ENCODE measurements at regions not wholly inside any gene's neighbourhood (a gene's known extent, or its start where the extent isn't known, plus 50 kb on each side); places are given as distances from the start of the nearest gene placed in this dataset.
A peak's percentile ranks its signal among the peaks of the same experiment; 100 is the strongest.

DNA sequence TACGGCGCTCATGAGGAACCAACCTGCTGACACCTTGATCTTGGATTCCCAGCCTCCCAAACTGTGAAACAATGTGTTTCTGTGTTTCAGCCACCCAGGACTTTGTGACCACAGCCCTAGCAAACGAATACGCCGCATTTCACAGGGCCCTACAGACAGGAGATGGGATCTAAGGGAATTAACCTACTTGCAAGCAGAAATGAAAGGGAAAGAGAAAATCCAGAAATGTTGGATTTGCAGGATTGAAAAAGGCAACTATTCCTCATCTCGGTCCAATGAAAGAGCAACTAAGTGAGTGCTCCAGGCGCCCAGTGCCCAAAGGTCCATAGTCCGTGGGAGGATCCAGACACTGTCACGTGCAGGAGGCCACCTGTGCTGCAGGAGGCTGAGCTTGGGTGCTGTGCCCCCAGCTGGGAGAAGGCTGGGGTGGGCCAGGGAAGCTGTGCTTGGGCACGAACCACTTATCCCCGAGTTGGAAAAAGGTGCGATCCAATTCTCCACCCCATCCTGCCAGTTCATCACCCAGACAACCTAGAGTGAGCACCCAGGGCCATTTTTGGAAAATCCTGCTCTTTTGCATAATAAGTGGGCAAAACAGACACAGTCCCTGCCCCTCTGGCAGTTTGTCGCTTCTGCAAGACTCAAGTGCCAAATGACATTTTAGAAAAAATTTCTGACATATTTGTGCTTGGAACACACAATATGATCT is 177.9 kb downstream of the C9orf50 start:
- TF ChIP-seq POLR2A (IDR thresholded peaks at IDR 0.05) = no peak
- TF ChIP-seq EP300 (IDR thresholded peaks at IDR 0.05) = no peak
- TF ChIP-seq, protein P1, sequence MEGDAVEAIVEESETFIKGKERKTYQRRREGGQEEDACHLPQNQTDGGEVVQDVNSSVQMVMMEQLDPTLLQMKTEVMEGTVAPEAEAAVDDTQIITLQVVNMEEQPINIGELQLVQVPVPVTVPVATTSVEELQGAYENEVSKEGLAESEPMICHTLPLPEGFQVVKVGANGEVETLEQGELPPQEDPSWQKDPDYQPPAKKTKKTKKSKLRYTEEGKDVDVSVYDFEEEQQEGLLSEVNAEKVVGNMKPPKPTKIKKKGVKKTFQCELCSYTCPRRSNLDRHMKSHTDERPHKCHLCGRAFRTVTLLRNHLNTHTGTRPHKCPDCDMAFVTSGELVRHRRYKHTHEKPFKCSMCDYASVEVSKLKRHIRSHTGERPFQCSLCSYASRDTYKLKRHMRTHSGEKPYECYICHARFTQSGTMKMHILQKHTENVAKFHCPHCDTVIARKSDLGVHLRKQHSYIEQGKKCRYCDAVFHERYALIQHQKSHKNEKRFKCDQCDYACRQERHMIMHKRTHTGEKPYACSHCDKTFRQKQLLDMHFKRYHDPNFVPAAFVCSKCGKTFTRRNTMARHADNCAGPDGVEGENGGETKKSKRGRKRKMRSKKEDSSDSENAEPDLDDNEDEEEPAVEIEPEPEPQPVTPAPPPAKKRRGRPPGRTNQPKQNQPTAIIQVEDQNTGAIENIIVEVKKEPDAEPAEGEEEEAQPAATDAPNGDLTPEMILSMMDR (IDR thresholded peaks at IDR 0.05) = no peak
- TF ChIP-seq POLR2AphosphoS5 (IDR thresholded peaks at IDR 0.05) = no peak
- H3K27ac ChIP-seq = no peak overlapping the region

DNA sequence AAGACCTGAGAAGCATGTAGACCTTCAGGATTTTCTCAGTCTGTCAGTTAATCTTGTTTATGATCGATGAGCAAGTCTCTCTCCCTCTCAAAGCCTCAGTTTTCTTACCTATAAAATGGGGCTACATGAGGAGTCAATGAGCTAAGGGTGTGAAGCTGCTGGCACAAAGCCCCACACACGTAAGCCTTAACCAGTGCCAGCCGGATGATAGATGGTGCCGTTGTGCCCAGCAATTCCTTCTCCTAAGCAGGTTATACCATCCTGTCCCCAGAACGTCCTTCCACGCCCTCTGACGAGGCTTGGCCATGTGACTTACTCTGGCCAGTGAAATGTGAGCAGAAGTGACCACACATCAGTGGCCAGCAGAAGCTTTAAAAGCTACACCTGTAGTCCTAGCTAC is 179.0 kb downstream of the C9orf50 start:
- intact Hi-C loops (cut with DNase I) = no loop called here
- Histone ChIP-seq H3K27ac (no peak overlapping the region), H3K4me3 (no peak overlapping the region), H3K27me3 (no peaks in the 10 kb centered on the region), H3K4me1 (peaks cover 0 to 14% (median 12%) of the 10 kb centered on the region in 4 donors), H3K36me3 (no peaks in the 10 kb centered on the region), H3K9me3 (no peaks in the 10 kb centered on the region)
- no peak for DNase-seq
- WGBS, 2 donors = 23 to 69% methylated on average over 7 of the region's 7 CpGs
- TF ChIP-seq POLR2AphosphoS5 (IDR thresholded peaks at IDR 0.05) = no peak
- TF ChIP-seq EP300 (IDR thresholded peaks at IDR 0.05) = no peak
- TF ChIP-seq POLR2A (IDR thresholded peaks at IDR 0.05) = no peak
- TF ChIP-seq, protein P1 (IDR thresholded peaks at IDR 0.05) = no peak

More for the DNA sequence above, 177.9 kb downstream of the C9orf50 start:
- H3K9me3 ChIP-seq = no peaks in the 10 kb centered on the region
- WGBS, 2 donors = 24 to 64% methylated on average over 13 of the region's 13 CpGs
- peaks cover 0 to 3% (median 3%) of the 10 kb centered on the region in 4 donors for H3K4me1 ChIP-seq
- H3K4me3 ChIP-seq = no peak overlapping the region
- no peaks in the 10 kb centered on the region for H3K36me3 ChIP-seq
- H3K27me3 ChIP-seq = no peaks in the 10 kb centered on the region
- intact Hi-C loops (cut with DNase I) = no loop called here
- no peak for DNase-seq

DNA sequence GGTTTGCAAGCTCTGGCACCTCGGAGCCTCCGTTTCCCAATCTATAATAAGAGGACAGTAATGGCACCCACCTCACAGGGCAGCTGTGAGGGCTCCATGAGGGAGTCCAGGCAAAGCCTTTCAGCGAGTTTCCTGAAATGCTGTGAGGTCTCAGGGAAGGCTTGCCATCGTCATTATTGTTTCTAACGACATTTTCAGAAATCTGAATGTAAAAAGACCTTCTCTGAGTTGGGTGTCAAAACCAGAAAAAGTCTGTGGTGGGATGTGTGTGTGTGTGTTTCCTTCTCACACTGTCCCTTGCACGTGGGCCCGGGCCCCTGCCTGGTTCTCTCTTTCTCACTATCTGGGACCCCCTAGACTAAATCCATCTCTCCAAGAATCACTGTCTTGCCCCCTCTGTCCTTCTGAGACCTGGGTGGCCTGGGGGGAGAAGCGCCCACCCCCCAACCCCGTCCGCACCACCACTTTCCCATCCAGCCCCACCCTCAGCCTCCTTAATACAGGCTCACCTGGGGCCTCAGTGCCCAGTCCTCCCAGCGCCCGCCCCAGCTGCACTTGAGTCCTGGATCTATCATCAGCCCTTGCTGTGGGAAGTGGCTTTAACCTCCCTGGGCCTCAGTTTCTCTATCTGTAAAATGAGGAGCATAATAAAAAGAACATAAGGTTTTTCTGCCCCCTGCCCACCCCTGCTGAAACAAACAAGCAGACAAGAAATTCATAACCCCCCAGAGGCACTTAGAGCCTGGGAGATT is 180.3 kb downstream of the C9orf50 start:
- Histone ChIP-seq H3K9me3 (no peaks in the 10 kb centered on the region), H3K36me3 (no peaks in the 10 kb centered on the region), H3K27me3 (no peaks in the 10 kb centered on the region), H3K4me3 (no peak overlapping the region), H3K4me1 (peaks cover 0 to 20% (median 19%) of the 10 kb centered on the region in 4 donors), H3K27ac (no peak overlapping the region)
- intact Hi-C loops (cut with DNase I) = no loop called here
- no peak for DNase-seq
- no peak for TF ChIP-seq POLR2A (IDR thresholded peaks at IDR 0.05)
- TF ChIP-seq EP300 (IDR thresholded peaks at IDR 0.05) = no peak
- WGBS, 2 donors = 74 to 76% methylated on average over 12 of the region's 12 CpGs

DNA sequence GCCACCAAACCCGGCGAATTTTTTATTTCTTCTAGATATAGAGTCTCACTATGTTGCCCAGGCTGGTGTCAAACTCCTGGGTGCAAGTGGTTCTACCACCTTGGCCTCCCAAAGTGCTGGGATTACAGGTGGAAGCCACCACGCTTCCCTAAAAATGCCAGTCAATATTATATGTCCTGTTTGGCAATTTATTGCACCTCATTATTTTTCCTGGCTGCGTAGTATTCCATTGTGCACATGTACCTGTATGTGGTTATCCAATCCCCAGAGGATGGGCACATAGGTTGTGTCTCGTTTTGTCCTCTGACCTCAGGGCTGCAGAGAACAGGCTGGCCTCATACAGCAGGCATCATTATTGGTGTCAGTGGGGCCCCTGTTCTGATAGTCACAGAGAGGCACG is 181.7 kb downstream of the C9orf50 start:
- 69 to 79% methylated on average over 6 of the region's 6 CpGs for WGBS, 2 donors
- intact Hi-C loops (cut with DNase I) = no loop called here
- TF ChIP-seq, protein P1 (IDR thresholded peaks at IDR 0.05) = no peak
- TF ChIP-seq EP300 (IDR thresholded peaks at IDR 0.05) (no peak), POLR2A (IDR thresholded peaks at IDR 0.05) (no peak), POLR2AphosphoS5 (IDR thresholded peaks at IDR 0.05) (no peak)
- DNase-seq = no peak
- Histone ChIP-seq H3K4me3 (no peak overlapping the region), H3K27me3 (no peaks in the 10 kb centered on the region), H3K9me3 (no peaks in the 10 kb centered on the region), H3K36me3 (no peaks in the 10 kb centered on the region), H3K27ac (no peak overlapping the region), H3K4me1 (peaks cover 0 to 20% (median 19%) of the 10 kb centered on the region in 4 donors)

DNA sequence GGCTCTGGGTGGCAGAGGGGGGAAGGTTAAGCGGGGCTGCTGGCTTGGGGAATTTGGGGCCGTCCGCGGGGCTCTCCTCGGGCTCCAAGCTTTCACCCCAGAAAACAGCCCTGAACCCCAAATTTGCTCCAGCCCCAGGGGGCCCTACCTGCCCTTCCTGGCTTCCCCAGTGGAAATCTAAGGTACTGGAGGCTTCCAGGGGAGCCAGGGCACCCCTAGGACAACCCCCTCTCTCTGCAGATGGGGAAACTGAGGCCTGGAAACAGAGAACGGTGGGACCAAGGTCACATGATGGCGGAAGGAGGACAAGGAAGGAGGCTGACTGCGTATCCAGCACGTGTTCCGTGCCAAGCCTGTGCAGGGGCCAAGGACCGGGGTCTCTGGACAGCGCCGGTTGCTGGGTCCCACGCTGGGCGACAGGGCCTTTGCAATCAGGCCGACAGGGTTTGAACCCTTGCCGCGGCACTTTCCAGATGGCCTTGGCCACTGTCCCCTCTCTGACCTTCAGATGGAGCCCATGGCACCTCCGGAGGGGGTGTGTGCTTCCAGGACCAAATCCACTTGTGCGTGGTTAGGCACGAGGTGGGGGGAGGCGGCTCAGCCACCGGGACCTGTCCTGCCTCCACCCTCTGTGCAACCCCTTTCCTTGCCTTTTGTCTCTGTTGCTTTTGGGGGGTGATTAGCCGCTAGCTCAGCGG is 183.1 kb downstream of the C9orf50 start:
- Histone ChIP-seq H3K27ac (peak overlapping the region; percentile 45 to 78 (median 74)), H3K9me3 (no peaks in the 10 kb centered on the region), H3K27me3 (no peaks in the 10 kb centered on the region), H3K4me3 (peak overlapping the region; percentile 41 to 63 (median 61)), H3K36me3 (no peaks in the 10 kb centered on the region), H3K4me1 (peaks cover 0 to 20% (median 19%) of the 10 kb centered on the region in 4 donors)
- WGBS, 2 donors = 16% methylated on average over 25 of the region's 25 CpGs
- no peak for TF ChIP-seq POLR2AphosphoS5 (IDR thresholded peaks at IDR 0.05)
- TF ChIP-seq, protein P1 (IDR thresholded peaks at IDR 0.05) = peak in 1 of 4 experiments; percentile 10
- peak; percentile 75 for DNase-seq
- intact Hi-C loops (cut with DNase I) = no loop called here
